ENCODE measurements at regions not wholly inside any gene's neighbourhood (a gene's known extent, or its start where the extent isn't known, plus 50 kb on each side); places are given as distances from the start of the nearest gene placed in this dataset.
A peak's percentile ranks its signal among the peaks of the same experiment; 100 is the strongest.
"Not testable (repeated sequence)": the region's sequence is repeated elsewhere in the genome, so short reads cannot be mapped to it uniquely, and the experiment has no call there.

- no peak for TF ChIP-seq CTCF (IDR thresholded peaks at IDR 0.05; ENCODE audit: insufficient read depth, low read depth, low read length, missing control alignments)
Observed at GRCh38 chr3:159390656-159391212, 588.9 kb downstream of the MFSD1 start.

GRCh38 chr3:159397683-159398082 lies 591.0 kb upstream of the IL12A start:
- not testable (repeated sequence) for H3K4me3 ChIP-seq (ENCODE audit: low read length); DNase-seq (ENCODE audit: low read depth)

More at GRCh38 chr3:159390656-159391212, 588.9 kb downstream of the MFSD1 start:
- H3K4me3 ChIP-seq (ENCODE audit: low read length), result no peak overlapping the region
- no peak for DNase-seq (ENCODE audit: low read depth)

- DNase-seq (ENCODE audit: low read depth), result no peak
- no peak for TF ChIP-seq CTCF (IDR thresholded peaks at IDR 0.05; ENCODE audit: insufficient read depth, low read depth, low read length, missing control alignments)
Observed at GRCh38 chr3:159401069-159401468, 587.6 kb upstream of the IL12A start.

GRCh38 chr3:159409711-159410110 lies 578.9 kb upstream of the IL12A start:
- not testable (repeated sequence) for H3K4me3 ChIP-seq (ENCODE audit: low read length); DNase-seq (ENCODE audit: low read depth)

More at GRCh38 chr3:159401069-159401468, 587.6 kb upstream of the IL12A start:
- H3K4me3 ChIP-seq (ENCODE audit: low read length), result no peak overlapping the region

GRCh38 chr3:159413319-159413718 lies 575.3 kb upstream of the IL12A start:
- TF ChIP-seq CTCF (IDR thresholded peaks at IDR 0.05; ENCODE audit: insufficient read depth, low read depth, low read length, missing control alignments), result no peak
- H3K4me3 ChIP-seq (ENCODE audit: low read length), result no peak overlapping the region
- DNase-seq (ENCODE audit: low read depth), result no peak

- no peak for TF ChIP-seq CTCF (IDR thresholded peaks at IDR 0.05; ENCODE audit: insufficient read depth, low read depth, low read length, missing control alignments)
- H3K4me3 ChIP-seq (ENCODE audit: low read length), result no peak overlapping the region
- no peak for DNase-seq (ENCODE audit: low read depth)
Observed at GRCh38 chr3:159416856-159417255, 571.8 kb upstream of the IL12A start.

- no peak for TF ChIP-seq CTCF (IDR thresholded peaks at IDR 0.05; ENCODE audit: insufficient read depth, low read depth, low read length, missing control alignments)
- peak; percentile 3 for DNase-seq (ENCODE audit: low read depth)
- no peak overlapping the region for H3K4me3 ChIP-seq (ENCODE audit: low read length)
Observed at GRCh38 chr3:159417761-159418160, 570.9 kb upstream of the IL12A start.

GRCh38 chr3:159418571-159419526 lies 569.8 kb upstream of the IL12A start:
- peak; percentile 64 for DNase-seq (ENCODE audit: low read depth)

More at GRCh38 chr3:159418571-159419526, 569.8 kb upstream of the IL12A start:
- H3K4me3 ChIP-seq (ENCODE audit: low read length), result no peak overlapping the region
- no peak for TF ChIP-seq CTCF (IDR thresholded peaks at IDR 0.05; ENCODE audit: insufficient read depth, low read depth, low read length, missing control alignments)
